GM12865 (cell line): ENCODE measurements at regions not wholly inside any gene's neighbourhood (a gene's known extent, or its start where the extent isn't known, plus 50 kb on each side); places are given as distances from the start of the nearest gene placed in this dataset.

Experiments used
- DNase-seq: peaks from one replicate; pipeline ENCODE4 v3.0.0; 2010; ENCODE audit warnings: low read depth
- H3K4me3 ChIP-seq: 2 replicates; pipeline ENCODE4 v1.5.1; 2011; ENCODE audit warnings: mild to moderate bottlenecking, low read depth, low read length, control low read depth
- CTCF ChIP-seq: IDR thresholded peaks from 2 replicates; pipeline ENCODE4 v1.5.1; 2011; ENCODE audit warnings: low read length, control low read depth, low read depth, inconsistent platforms; ENCODE audit not compliant: insufficient read depth; ENCODE audit errors: missing control alignments

- no peak for DNase-seq
- H3K4me3 ChIP-seq = no peak overlapping the region
- no peak for TF ChIP-seq CTCF
Observed at GRCh38 chr4:161197912-161198311, 965.9 kb downstream of the FSTL5 start.

GRCh38 chr4:161197474-161197873 lies 966.3 kb downstream of the FSTL5 start:
- DNase-seq = no peak
- no peak for TF ChIP-seq CTCF
- H3K4me3 ChIP-seq = no peak overlapping the region

- TF ChIP-seq CTCF = no peak
- no peak for DNase-seq
- H3K4me3 ChIP-seq = no peak overlapping the region
Observed at GRCh38 chr4:161189286-161190134, 974.3 kb downstream of the FSTL5 start.

- no peak for TF ChIP-seq CTCF
- H3K4me3 ChIP-seq = no peak overlapping the region
- DNase-seq = no peak
Observed at GRCh38 chr4:161188578-161188977, 975.2 kb downstream of the FSTL5 start.

GRCh38 chr4:161187569-161187968 lies 976.2 kb downstream of the FSTL5 start:
- DNase-seq = no peak
- TF ChIP-seq CTCF = no peak
- no peak overlapping the region for H3K4me3 ChIP-seq

GRCh38 chr4:161186750-161187149 lies 977.0 kb downstream of the FSTL5 start:
- no peak for TF ChIP-seq CTCF
- DNase-seq = no peak
- H3K4me3 ChIP-seq = no peak overlapping the region

GRCh38 chr4:161186012-161186411 lies 977.8 kb downstream of the FSTL5 start:
- no peak for TF ChIP-seq CTCF
- DNase-seq = no peak
- H3K4me3 ChIP-seq = no peak overlapping the region
